SHP77 (cell line): ENCODE measurements at regions not wholly inside any gene's neighbourhood (a gene's known extent, or its start where the extent isn't known, plus 50 kb on each side); places are given as distances from the start of the nearest gene placed in this dataset.
A peak's percentile ranks its signal among the peaks of the same experiment; 100 is the strongest.
"Not testable (repeated sequence)": the region's sequence is repeated elsewhere in the genome, so short reads cannot be mapped to it uniquely, and the experiment has no call there.

ENCODE experiments used
- DNase-seq, 2 experiments: peaks; one replicate each; lab custom pipeline; 2025; lab: John Stamatoyannopoulos, UW

DNA sequence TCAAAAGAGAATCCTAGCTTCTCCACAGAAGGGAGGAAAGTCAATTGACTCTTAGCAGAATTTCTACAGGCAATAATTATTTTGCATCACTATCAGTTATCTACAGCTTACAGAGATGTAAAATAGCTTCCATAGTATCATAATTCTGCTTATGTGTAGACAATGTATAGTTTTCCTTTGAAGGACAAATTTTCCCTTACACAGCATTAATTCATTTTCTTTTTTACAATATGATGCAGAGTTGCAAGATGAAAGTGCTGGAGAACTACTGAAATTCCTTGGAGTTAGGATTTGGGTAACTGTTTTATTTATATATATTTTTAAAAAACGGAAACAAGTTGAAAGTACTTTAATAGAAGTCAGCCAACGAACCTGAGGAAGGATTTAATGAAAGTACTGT, 111.0 kb upstream of the CPHXL start:
- no peak for DNase-seq

DNA sequence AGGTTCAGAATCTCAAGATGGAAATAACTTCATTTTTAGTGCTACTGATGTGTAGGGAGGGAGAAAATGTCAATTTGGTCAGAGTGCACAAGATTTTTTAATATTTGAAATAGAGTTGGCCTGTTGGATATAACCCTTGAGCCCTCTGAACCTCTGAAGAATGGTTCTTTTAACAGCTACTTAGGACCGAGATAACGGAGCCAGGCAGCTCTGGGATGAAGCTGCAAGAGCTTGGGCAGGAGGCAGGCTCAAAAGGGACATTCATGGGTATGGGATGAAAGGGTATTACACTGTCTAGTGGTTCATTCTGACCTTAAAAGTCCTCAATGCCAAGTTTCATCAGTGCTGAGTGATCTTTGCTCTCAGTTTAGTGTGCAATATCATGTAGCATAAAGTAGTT, 111.4 kb upstream of the CPHXL start:
- DNase-seq, result no peak

DNA sequence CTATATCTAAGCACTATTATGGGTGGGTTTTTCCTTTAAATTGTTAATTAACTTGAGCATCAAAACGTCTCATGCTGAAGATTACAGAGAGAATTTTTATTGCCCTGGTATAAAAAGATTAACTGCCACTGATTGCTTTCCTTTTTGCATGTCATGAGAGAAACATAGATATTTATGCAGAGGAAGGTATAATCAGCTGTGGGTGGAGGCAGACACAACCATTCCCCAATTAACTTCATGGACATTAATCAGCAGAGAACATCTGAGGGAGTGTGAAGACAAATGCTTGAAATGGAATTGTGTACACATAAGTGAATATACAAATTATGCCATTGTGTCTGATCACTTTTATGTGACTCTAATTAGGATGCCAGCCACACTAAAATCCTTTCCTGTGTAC, 115.2 kb upstream of the CPHXL start:
- DNase-seq, result no peak

DNA sequence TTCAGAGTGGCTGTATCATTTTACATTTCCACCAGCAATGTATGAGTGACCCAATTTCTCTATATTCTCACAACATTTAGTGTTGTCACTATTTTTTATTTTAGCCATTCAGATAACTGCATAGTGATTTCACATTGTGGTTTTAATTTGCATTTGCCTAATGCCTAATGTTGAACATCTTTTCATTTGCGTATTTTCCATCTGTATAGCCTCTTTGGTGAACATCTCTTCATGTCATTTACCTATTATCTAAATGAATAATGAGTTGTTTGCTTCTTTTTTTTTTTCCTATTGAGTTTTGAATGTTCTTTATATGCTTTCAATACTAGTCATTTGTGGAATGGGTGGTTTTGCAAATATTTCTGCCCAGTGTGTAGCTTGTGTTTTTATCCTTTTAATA, 120.9 kb upstream of the CPHXL start:
- DNase-seq, result no peak

DNA sequence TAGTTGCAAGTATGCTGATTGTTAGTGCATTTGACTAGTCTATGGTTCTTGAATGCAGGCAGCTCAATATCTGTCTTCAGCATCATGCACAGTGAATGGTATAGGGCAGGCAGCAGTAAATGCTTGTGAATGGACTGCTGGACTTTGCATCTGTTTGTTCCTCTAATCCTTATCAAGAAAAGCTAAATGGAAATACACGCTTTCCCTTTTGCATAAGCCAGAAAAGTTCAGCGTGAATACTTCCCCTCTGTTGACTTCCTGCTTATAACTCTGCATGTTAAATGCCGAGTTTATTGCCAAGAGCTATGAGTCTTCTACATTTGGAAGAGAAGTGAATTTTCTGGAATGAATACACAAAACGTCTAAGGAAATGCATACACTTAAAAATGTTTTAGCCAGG, 127.9 kb upstream of the CPHXL start:
- no peak for DNase-seq

DNA sequence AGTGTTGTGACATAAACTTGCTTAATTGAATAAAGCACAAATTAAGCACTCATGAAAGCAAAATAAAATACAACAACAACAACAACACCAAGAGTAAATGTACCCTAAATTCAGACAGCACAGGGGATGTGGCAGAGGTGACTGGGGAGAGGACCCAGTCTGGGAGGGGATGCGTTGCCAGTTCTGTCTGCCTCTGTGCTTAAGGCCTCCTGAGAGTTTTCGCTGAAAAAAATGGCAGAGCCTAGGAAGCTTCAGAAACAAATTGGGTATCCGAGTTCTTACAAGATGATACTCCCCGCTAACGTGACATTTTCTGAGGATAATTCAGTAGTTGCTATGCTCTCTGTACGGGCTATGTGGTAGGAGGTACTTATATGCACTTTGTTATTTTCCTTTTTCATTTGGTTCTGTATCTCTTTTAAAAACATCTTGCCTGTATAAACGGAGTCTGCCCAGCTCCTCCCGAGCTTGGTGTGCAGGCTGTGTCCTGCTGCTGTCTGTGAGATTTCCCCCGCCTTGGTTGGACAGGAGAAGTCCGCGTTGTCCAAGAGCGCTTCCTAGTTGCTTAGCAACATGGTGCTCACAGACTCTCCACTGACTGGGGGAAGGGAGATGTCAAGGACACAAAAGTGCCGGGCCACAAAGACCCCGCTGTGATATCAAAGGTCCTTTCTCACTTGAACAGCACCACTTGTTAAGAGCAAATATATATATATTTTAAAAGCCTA, 134.2 kb upstream of the CPHXL start:
- peak; percentile 38 to 40 for DNase-seq

DNA sequence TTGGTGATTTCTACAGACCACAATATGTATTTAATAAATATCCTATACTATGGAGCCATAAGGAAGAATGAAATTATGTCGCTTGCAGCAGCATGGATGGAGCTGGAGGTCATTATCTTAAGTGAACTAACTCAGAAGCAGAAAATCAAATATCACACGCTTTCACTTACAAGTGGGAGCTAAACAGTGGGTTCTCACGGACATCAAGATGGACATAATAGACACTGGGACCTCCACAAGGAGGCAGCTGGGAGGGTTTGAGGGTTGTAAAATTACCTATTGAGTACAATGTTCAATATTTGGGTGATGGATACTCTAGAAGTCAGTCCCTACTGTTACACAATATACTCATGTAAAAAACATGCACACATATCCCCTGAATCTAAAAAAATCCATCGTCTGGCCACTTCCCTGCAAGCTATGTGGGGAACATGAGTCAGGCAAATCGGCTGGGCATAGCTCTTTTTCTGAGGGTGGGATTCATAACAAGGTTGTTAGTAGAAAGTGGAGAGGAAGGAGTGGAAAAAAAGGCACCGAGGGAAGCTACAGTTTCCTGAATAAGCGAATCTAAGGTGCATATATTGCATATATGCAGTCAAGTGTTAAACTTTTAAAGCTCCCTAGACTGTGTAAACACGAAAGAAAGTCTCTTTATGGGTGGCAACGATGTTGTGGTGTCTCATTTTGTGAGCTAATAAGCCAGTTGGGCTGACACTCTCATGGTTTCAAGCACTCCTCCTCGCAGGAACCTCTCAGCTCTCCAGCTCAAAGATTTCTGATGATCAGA, 135.2 kb upstream of the CPHXL start:
- no peak for DNase-seq

DNA sequence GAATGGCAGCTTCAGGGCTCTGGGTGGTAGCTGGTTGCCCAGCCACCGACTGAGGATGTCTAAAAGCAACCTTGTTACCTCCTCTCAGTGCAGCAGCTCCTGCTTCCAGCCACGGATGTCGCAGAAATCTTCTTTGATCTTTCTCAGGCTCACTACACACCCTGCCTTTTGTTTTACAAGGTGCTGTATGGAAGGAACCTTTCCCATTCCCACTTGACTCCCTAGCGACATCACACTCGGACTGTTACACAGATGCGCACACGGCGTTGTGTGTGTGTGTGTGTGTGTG, 135.8 kb upstream of the CPHXL start:
- no peak for DNase-seq

DNA sequence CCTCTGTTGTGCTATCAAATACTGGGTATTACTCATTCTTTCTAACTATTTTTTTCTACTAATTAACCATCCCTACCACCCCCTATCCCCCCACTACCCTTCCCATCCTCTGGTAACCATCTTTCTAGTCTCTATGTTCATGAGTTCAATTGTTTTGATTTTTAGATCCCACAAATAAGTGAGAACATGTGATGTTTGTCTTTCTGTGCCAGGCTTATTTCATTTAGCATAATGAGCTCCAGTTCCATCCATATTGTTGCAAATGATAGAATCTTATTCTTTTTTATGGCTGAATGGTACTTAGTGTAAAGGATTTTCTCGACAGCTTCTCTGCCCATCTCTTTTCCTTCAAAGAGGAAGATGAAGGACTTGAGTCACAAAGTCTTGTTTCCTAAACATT, 138.0 kb upstream of the CPHXL start:
- DNase-seq, result no peak

DNA sequence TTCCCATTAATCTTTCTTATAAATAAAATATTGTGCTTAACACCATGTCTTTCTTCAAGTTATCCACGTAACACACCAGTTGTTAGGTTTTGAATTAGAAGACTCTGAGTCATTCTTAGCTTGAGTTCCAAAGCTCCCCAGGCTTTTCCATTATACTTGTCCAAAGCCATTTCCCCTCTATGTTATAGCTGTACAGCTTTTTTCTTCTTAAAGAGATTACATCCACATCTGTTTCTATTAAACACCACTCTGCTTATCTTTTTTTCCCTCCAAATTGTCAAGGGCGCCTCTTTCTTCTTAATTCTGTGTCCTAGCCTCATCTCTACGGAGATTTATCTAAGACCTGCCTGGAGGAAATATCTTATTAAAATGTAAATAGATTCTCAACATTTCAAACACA, 139.4 kb upstream of the CPHXL start:
- no peak for DNase-seq

DNA sequence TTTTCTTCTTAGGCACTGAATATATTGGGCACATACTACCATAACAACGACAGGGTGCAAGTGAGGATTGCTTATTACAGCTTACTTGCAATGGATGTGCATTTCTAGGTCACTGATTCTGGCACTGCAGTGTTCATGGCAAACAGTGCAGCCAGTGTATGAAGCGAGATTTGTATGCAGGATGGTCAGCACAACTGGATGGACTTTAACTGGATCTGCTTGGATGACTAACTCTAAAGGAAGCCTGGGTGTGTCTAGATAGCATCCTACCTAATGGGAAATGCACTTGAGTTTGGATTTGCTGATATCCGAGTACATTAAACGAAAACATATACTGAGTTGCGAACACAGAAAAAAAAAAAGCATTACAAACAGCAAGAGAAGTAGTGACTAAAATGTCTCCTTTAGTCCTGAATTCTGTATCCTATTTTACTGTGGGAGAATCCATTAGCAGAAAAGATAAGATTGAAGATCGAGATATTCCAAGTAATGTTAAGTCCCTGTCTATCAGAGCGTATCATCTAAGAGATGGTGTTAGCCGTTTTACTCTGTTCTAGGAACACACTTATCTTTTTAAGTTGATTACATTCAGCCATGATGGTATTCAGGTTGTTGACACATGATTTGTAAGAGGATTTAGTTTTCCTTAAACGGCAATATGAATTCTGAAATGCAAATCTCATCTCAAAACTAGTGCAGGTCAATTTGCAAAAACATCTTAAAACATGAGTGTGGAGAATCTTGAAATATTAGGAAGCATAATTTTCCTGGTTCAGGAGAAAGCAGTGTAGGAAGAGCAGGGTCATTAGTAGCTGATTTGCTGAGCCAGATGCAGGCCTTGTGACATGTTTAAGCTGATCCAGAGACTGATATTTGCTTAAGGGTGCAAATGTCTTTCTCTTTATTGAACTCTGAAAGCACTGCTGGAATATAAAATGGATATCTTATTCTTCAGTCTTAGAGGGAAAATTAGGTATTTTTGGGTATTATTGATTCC, 142.6 kb upstream of the CPHXL start:
- DNase-seq, result no peak

DNA sequence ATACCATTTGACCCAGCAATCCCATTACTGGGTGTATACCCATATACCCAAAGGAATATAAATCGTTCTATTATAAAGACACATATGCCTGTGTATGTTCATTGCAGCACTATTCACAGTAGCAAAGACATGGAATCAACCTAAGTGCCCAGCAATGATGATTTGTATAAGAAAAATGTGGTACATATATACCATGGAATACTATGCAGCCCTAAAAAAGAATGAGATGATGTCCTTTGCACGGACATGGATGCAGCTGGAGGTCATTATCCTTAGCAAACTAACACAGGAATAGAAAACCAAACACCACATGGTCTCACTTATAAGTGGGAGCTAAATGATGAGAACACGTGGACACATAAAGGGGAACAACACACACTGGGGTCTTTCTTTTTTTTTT, 155.0 kb upstream of the CPHXL start:
- not testable (repeated sequence) for DNase-seq

DNA sequence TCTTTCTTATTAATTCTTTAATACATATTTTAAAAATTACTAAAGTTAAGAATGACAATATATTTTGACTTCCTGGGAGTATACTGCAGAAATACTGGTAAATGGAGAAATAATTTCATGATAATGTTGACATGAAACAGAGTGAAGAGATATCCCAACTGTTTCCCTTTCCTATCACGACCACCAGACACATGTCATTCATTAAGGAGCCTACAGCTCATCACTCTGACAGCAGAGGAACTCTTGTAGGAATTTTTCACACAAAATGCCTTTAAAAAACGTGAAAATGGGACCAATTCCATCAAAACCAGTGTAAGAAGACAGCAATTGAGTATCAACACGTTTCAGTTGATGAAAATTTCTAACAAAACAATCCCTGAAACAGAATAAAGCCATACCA, 172.9 kb upstream of the CPHXL start:
- no peak for DNase-seq

DNA sequence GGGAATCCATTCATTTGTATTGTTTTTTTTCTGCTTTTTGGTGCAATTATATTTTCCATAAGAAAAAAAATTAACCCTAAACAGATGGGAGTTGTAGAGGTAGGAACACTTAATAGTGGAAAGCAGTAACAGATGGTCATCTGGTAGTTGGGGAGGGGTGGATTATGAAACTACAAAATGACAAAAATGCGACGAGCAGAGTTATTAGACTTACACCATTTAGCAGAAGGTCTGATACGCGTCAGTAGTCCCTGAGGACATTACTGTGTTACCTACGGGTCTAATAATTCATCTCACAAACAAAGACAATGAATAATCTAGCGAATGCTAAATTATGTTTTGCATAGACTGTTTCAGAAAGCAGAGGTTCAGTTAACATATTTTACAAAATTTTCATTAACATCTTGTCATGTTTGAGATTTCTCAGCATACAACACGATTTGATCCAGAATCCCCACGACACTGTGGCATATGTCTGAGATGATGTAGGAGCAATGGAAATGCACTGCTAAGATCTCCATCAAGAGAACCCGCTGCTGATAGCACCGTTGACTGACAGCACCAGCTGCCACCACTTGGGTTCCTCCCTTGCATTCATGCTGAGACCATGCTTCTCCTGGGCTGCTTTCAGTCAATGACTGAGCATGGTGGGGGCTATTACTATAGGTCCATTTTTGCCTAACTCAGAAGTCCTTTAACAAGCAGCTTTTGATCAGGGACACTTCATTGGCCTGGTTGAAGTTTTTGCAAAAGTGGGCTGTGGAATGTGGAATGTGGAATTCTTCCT, 182.2 kb upstream of the CPHXL start:
- DNase-seq, result no peak

DNA sequence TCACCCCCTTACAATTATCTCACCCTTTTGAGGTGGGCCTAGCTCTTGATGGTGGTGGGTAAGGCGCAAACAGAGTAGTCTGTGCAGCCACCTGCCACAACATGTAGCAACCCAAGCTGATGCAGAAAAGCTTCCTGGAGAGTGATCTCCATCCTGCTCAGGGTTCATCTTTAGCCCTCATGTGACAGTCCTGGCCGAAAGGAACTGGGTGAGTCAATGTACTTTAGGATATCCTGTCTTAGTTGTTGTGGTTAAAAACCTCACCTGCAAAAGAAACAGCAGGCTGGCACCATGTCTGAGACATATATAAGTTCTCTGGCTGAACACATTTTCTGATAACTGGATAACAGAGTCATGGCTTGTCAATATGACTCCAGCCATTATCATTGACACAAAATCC, 183.5 kb upstream of the CPHXL start:
- DNase-seq, result no peak

DNA sequence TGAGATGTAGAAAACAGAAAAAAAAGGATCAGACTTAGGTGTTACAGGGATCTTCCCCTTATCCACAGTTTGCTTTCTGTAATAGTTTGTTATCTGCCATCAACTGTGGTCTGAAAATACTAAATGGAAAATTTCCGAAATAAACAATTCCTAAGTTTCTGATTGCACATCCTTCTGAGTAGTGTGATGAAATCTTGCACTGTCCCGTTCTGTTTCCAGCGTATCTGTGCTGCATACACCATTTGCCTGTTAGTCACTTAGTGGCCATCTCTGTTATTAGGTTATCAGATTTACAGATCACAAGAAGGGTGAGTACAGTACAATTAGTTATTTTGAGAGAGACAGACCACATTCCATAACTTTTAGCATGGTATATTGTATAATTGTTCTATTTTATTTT, 185.6 kb upstream of the CPHXL start:
- DNase-seq, result no peak

DNA sequence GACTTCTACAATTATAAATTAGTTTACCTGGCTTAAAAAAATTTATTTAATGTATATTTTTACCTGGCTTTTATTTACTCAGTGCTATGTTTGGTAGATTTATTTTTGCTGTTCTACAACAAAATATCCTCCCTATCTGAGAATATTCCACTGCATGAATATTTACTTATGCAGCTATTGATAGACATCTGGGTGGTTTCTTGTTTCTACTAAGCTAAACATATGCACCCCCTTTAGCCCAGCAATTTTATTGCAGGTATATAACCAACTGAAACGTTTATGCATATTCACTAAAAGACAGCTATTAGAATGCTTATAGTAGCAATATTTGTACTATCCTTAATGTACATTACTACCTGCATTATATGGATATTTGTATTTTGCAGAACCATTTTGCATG, 187.7 kb upstream of the CPHXL start:
- no peak for DNase-seq

DNA sequence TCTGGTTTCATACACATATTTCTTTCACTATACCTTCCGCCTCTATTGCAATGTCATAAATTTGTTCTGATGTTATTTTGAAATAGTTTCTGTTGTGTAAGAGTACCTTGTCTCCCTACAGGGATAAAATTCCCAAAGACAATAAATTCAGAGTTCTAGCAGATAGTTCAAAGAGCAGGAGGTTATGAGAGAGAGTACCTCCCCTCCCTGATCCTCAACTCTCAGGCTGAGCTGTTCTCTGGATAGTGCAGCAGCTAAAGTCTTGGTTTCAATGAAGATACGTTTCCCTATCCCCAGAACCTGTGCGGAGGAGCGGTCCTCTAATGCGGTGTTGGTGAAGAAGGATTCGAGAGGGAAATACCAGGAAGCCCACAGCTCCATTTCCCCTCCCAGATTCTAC, 190.2 kb upstream of the CPHXL start:
- no peak for DNase-seq

DNA sequence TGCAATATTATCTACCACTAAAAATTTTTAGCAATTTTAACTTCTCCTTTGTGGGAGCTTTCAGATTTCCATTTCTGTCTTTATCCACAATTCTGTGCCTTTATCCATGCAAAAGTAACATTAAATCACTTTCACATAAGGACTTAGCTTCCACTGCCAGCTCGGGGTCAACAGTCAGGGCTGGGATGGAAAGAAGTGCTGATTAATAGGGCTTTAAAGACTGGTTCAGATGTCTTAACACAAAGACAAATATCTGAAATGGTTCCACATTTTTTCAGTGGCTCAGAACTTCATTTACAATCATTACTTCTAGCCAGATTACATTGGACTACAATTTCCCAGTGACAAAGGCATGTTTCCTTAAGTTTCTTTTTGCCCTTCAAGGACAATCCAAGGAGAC, 191.8 kb upstream of the CPHXL start:
- DNase-seq, result no peak

DNA sequence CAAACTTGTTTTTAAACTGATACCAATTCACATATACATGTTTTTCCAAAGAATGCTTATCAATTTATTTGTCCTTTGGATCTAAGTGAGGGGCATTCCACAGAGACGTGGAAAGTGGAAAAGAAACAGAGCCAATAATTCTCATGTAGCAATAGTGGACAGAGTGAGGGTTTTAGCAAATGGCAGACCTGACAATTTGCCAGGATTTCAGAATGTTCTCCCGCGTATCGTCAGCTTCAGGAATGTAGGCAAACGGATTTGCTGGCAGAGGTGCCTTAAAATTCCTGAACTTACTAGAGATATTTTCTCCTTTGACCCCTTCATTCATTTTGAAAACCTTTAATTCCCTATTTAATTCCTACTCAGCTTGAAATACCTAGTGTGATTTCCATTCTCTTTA, 193.4 kb upstream of the CPHXL start:
- no peak for DNase-seq

DNA sequence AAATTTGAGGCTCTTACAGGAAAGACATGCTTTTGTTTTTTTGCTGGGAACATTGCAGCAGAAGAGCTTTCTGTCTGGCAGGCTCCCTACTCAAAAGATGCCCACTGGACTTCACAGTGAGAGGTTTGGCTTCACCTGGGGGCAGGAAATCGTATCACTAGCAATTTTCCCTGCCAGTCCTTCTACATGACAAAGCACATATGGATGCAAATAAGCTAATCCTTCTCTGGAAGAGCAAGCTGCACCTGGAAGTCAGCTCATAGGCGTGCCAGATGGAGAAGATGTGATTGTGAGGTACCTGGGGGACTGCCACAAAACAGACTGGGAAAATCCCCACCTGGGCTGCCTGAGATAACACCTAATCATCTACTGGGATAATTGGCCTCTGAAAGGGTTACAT, 195.0 kb upstream of the CPHXL start:
- no peak for DNase-seq

DNA sequence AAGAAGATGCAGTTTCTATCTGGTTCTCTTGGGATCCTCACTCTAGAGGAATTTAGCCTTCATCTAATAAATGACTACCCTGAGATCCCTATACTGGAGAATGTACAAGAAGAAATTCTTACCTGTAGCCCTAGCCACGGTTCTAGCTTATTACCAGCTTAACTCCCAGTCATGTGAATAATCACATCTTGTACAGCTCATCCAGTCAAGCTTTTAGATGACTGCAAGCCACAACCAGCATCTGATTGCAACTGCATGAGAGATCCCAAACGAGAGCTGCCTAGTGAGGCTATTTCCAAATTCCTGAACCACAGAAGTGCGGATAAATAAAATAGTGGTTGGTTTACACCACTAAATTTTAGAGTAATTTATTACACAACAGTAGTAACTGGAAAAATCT, 196.0 kb upstream of the CPHXL start:
- DNase-seq, result no peak
